ENCODE measurements at regions not wholly inside any gene's neighbourhood (a gene's known extent, or its start where the extent isn't known, plus 50 kb on each side); places are given as distances from the start of the nearest gene placed in this dataset.
"Not testable (repeated sequence)": the region's sequence is repeated elsewhere in the genome, so short reads cannot be mapped to it uniquely, and the experiment has no call there.

DNA sequence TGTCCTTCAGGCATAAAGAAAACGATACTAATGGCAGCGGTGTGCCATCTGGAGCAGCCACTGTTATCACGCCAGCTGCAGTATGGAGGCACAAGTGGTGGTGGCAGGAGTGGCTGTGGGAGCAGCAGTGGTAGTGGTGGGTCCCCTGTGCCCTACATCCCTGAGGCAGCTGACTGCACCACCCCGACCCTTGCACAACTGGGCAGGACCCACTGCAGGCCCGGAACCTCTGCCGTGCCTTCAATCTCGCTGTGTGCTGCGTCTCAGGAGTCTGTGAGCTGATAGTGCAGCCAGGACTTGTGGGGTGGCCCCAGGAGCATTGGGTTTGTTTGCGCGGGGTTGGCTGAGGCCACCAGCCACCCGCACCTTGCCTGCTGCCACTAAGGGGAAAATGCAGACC, 1718.0 kb downstream of the SPATA31A7 start:
- H3K27me3 ChIP-seq (ENCODE audit: control insufficient read depth, insufficient read depth, low read length); H2AFZ ChIP-seq; H3K4me1 ChIP-seq; H3K9me3 ChIP-seq (ENCODE audit: control insufficient read depth, low read length); H3K4me3 ChIP-seq (ENCODE audit: low read depth, low read length); H3K36me3 ChIP-seq (ENCODE audit: control insufficient read depth, insufficient read depth, low read length); H3K79me2 ChIP-seq; H3K4me2 ChIP-seq (ENCODE audit: low read length); H3K27ac ChIP-seq; H3K9ac ChIP-seq: not testable (repeated sequence)

- not testable (repeated sequence) for H3K9ac ChIP-seq; H3K9me3 ChIP-seq (ENCODE audit: control insufficient read depth, low read length); H3K4me1 ChIP-seq; H3K4me2 ChIP-seq (ENCODE audit: low read length); H3K36me3 ChIP-seq (ENCODE audit: control insufficient read depth, insufficient read depth, low read length); H3K27me3 ChIP-seq (ENCODE audit: control insufficient read depth, insufficient read depth, low read length); H3K27ac ChIP-seq; H2AFZ ChIP-seq; H3K79me2 ChIP-seq; H3K4me3 ChIP-seq (ENCODE audit: low read depth, low read length)
Measured at GRCh38 chr9:62908271-62908670, 1718.4 kb downstream of the SPATA31A7 start.

DNA sequence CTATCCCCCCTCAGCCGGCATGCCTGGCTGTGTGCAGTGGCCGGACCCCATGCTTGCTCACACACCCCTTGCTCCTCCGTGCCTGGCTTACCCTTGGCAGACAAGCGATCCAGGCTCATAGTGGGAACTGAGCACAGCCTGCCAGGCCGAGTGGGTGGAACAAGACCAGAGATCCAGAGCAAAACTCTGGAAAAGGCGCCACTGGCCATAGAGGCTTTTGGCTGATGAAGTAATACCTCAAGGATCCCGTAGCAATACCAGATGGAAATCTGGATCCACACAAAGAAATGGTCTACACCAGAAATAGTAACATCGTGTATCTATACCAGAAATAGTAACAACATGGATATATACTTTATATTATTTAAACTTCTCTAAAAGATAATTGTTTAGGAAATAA, 1719.6 kb downstream of the SPATA31A7 start:
- not testable (repeated sequence) for H3K4me2 ChIP-seq (ENCODE audit: low read length); H3K4me1 ChIP-seq; H3K79me2 ChIP-seq; H3K27ac ChIP-seq; H2AFZ ChIP-seq; H3K9me3 ChIP-seq (ENCODE audit: control insufficient read depth, low read length); H3K4me3 ChIP-seq (ENCODE audit: low read depth, low read length); H3K9ac ChIP-seq; H3K36me3 ChIP-seq (ENCODE audit: control insufficient read depth, insufficient read depth, low read length); H3K27me3 ChIP-seq (ENCODE audit: control insufficient read depth, insufficient read depth, low read length)

GRCh38 chr9:62912278-62912677, 1722.4 kb downstream of the SPATA31A7 start:
- H3K36me3 ChIP-seq (ENCODE audit: control insufficient read depth, insufficient read depth, low read length); H3K4me3 ChIP-seq (ENCODE audit: low read depth, low read length); H3K27me3 ChIP-seq (ENCODE audit: control insufficient read depth, insufficient read depth, low read length); H3K27ac ChIP-seq; H3K79me2 ChIP-seq; H3K4me1 ChIP-seq; H2AFZ ChIP-seq; H3K9ac ChIP-seq; H3K9me3 ChIP-seq (ENCODE audit: control insufficient read depth, low read length); H3K4me2 ChIP-seq (ENCODE audit: low read length): not testable (repeated sequence)

GRCh38 chr9:62915168-62915567, 1725.3 kb downstream of the SPATA31A7 start:
- H3K36me3 ChIP-seq (ENCODE audit: control insufficient read depth, insufficient read depth, low read length); H3K4me1 ChIP-seq; H3K4me2 ChIP-seq (ENCODE audit: low read length); H3K27me3 ChIP-seq (ENCODE audit: control insufficient read depth, insufficient read depth, low read length); H3K9me3 ChIP-seq (ENCODE audit: control insufficient read depth, low read length); H3K9ac ChIP-seq; H2AFZ ChIP-seq; H3K27ac ChIP-seq; H3K79me2 ChIP-seq; H3K4me3 ChIP-seq (ENCODE audit: low read depth, low read length): not testable (repeated sequence)

DNA sequence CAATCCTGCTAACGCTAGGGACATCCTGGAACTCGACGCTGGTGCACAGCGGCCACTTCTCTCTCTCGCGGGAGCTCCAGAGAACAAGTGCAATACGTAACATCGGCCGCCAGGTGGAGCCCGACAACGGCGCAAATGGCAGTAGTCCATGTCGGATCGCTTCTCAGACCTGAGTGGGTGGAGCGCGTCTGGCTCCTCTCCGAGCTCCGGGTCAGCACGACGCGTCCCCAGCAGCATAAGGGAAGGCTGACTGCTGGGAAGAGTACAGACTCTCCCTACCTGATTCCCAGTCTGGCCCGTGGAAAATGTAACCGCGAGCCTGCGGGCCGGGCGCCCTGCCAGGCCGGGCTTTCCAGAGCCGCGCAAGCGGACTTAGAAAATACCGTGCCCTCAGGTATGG, 1725.8 kb downstream of the SPATA31A7 start:
- H2AFZ ChIP-seq; H3K79me2 ChIP-seq; H3K36me3 ChIP-seq (ENCODE audit: control insufficient read depth, insufficient read depth, low read length); H3K4me2 ChIP-seq (ENCODE audit: low read length); H3K27me3 ChIP-seq (ENCODE audit: control insufficient read depth, insufficient read depth, low read length); H3K4me3 ChIP-seq (ENCODE audit: low read depth, low read length); H3K4me1 ChIP-seq; H3K27ac ChIP-seq; H3K9me3 ChIP-seq (ENCODE audit: control insufficient read depth, low read length); H3K9ac ChIP-seq: not testable (repeated sequence)

GRCh38 chr9:62918648-62919385, 1729.0 kb downstream of the SPATA31A7 start:
- not testable (repeated sequence) for H3K9ac ChIP-seq; H3K36me3 ChIP-seq (ENCODE audit: control insufficient read depth, insufficient read depth, low read length); H3K4me2 ChIP-seq (ENCODE audit: low read length); H3K27ac ChIP-seq; H3K9me3 ChIP-seq (ENCODE audit: control insufficient read depth, low read length); H3K79me2 ChIP-seq; H3K4me3 ChIP-seq (ENCODE audit: low read depth, low read length); H3K4me1 ChIP-seq; H2AFZ ChIP-seq; H3K27me3 ChIP-seq (ENCODE audit: control insufficient read depth, insufficient read depth, low read length)

- not testable (repeated sequence) for H3K9ac ChIP-seq; H3K9me3 ChIP-seq (ENCODE audit: control insufficient read depth, low read length); H3K4me2 ChIP-seq (ENCODE audit: low read length); H3K4me1 ChIP-seq; H3K4me3 ChIP-seq (ENCODE audit: low read depth, low read length); H3K27me3 ChIP-seq (ENCODE audit: control insufficient read depth, insufficient read depth, low read length); H3K36me3 ChIP-seq (ENCODE audit: control insufficient read depth, insufficient read depth, low read length); H3K79me2 ChIP-seq; H3K27ac ChIP-seq; H2AFZ ChIP-seq
Measured at GRCh38 chr9:62931484-62931883, 1741.6 kb downstream of the SPATA31A7 start.

GRCh38 chr9:62952840-62953239, 1763.0 kb downstream of the SPATA31A7 start:
- H3K79me2 ChIP-seq; H3K9me3 ChIP-seq (ENCODE audit: control insufficient read depth, low read length); H3K27me3 ChIP-seq (ENCODE audit: control insufficient read depth, insufficient read depth, low read length); H3K4me1 ChIP-seq; H3K4me2 ChIP-seq (ENCODE audit: low read length); H3K4me3 ChIP-seq (ENCODE audit: low read depth, low read length); H3K9ac ChIP-seq; H2AFZ ChIP-seq; H3K27ac ChIP-seq; H3K36me3 ChIP-seq (ENCODE audit: control insufficient read depth, insufficient read depth, low read length): not testable (repeated sequence)

All from parathyroid adenoma (tissue), 2 donors.